Kidney epithelial cell (primary cell): ENCODE measurements at regions not wholly inside any gene's neighbourhood (a gene's known extent, or its start where the extent isn't known, plus 50 kb on each side); places are given as distances from the start of the nearest gene placed in this dataset.

Experiments
- DNase-seq: peaks from one replicate; pipeline ENCODE4 v3.0.0-alpha.2; 2010; ENCODE audit warnings: low read depth
- H3K27me3 ChIP-seq: 2 replicates; pipeline ENCODE4 v1.6.0; 2011; ENCODE audit warnings: low read length; ENCODE audit not compliant: control insufficient read depth, insufficient read depth
- H3K36me3 ChIP-seq: 2 replicates; pipeline ENCODE4 v1.5.1; 2011; ENCODE audit warnings: low read length; ENCODE audit not compliant: control insufficient read depth, insufficient read depth
- H3K4me3 ChIP-seq: 2 replicates; pipeline ENCODE4 v1.5.1; 2011; ENCODE audit warnings: low read depth, mild to moderate bottlenecking, control low read depth, low read length
- TF ChIP-seq, protein P1 (sequence below): IDR thresholded peaks from 2 replicates; pipeline ENCODE4 v1.5.1; 2011; ENCODE audit warnings: mild to moderate bottlenecking, moderate library complexity, low read length, control low read depth, inconsistent platforms; ENCODE audit not compliant: insufficient read depth, poor library complexity, severe bottlenecking

DNA sequence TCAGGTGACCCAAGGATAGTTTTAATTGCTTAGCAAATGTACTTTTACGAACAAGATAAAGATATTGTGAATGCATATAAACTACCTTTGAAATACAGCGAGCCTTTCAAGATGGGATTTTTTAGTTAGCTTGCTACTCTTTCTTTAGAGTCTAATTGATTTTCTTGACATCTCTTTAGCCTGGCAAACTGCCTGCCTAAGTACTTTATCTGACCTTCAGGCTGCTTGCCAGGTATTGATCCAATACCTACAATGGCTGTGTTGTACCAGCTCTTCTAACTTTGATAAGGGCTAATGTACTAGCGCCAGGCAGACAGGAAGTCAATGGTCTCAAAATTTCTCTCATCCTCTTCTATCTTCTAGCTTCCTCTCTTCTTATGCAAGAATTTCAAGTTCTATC, 414.4 kb upstream of the ACVR2A start:
- Histone ChIP-seq H3K36me3 (no peaks in the 10 kb centered on the region), H3K27me3 (no peaks in the 10 kb centered on the region), H3K4me3 (no peak overlapping the region)
- DNase-seq = no peak
- TF ChIP-seq, protein P1, sequence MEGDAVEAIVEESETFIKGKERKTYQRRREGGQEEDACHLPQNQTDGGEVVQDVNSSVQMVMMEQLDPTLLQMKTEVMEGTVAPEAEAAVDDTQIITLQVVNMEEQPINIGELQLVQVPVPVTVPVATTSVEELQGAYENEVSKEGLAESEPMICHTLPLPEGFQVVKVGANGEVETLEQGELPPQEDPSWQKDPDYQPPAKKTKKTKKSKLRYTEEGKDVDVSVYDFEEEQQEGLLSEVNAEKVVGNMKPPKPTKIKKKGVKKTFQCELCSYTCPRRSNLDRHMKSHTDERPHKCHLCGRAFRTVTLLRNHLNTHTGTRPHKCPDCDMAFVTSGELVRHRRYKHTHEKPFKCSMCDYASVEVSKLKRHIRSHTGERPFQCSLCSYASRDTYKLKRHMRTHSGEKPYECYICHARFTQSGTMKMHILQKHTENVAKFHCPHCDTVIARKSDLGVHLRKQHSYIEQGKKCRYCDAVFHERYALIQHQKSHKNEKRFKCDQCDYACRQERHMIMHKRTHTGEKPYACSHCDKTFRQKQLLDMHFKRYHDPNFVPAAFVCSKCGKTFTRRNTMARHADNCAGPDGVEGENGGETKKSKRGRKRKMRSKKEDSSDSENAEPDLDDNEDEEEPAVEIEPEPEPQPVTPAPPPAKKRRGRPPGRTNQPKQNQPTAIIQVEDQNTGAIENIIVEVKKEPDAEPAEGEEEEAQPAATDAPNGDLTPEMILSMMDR = no peak

DNA sequence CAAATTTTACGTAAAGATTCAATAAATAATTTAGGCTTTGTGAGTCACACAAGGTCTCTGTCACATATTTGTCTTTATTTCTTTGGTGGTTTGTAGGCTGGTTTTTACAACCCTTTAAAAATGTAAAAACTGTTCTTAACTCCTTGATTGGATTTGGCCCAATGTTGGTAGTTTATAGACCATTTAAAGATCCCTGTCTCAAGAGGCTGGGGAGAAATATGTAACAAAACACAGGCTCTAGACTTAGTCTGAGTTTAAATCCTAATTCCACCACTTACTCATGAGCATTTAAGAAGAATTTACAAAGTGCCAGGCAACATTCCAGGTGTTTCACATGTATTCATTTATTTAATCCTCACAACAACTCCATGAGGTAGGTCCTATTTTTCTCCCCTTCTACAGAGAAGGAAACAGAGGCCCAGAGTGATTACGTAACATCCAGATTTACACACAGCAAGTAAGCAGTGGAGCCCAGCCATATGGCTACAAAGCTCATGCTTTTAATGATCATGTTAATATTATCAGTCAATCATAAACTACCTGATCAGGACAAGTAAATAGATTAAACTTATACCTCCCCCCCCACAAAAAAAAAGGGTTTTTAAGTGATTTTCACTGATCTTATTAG, 416.6 kb upstream of the ACVR2A start:
- H3K4me3 ChIP-seq = no peak overlapping the region
- no peak for DNase-seq
- TF ChIP-seq, protein P1 = no peak
- H3K27me3 ChIP-seq = no peaks in the 10 kb centered on the region
- H3K36me3 ChIP-seq = no peaks in the 10 kb centered on the region

DNA sequence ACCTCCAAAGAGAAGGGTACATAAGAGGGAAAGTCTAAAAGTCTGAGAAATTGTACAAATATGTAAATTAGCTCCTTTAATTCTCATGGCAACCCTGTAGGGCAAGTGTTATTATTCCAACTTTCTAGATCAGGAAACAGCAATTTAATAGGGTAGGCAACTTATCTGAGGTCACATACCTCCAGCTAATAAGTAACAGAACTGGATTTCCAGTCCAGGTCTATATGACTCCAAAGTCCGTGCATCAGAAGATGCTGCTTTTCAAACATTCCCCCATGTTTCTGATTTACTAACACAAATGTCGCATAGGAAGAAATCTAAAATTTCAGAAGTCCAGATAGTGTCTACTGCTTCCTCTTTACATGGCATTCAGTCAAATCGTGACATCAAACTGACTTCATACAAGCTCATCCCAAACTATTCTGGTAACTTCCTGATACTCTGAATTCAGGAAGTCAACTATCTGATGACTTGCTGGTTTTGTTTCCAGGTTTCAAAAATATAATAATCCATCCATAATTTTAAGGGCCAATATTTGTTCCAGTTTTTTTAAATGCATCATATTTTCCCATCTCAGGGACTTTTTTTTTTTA, 419.3 kb upstream of the ACVR2A start:
- no peak for DNase-seq
- TF ChIP-seq, protein P1 = no peak
- H3K36me3 ChIP-seq = no peaks in the 10 kb centered on the region
- no peak overlapping the region for H3K4me3 ChIP-seq
- H3K27me3 ChIP-seq = no peaks in the 10 kb centered on the region

DNA sequence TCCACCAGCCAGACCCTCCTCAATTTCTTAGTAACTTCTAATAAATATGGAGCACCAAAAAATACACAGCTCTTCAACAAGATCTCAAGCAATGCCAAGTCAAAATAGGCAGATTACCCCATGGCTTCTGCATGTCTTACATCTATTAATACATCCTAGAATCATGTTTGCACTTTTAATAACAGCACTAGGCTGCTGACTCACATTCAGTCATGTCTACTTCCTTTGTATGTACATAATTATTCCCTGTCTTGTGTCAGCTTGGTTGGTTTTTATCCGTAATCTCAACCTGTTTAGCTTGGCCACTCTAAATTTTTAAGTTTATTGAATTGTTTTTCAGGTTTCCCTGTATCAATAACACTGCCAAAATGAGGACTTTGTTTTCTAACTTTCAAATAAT, 420.1 kb upstream of the ACVR2A start:
- Histone ChIP-seq H3K4me3 (no peak overlapping the region), H3K27me3 (no peaks in the 10 kb centered on the region), H3K36me3 (no peaks in the 10 kb centered on the region)
- TF ChIP-seq, protein P1 = no peak
- DNase-seq = no peak

DNA sequence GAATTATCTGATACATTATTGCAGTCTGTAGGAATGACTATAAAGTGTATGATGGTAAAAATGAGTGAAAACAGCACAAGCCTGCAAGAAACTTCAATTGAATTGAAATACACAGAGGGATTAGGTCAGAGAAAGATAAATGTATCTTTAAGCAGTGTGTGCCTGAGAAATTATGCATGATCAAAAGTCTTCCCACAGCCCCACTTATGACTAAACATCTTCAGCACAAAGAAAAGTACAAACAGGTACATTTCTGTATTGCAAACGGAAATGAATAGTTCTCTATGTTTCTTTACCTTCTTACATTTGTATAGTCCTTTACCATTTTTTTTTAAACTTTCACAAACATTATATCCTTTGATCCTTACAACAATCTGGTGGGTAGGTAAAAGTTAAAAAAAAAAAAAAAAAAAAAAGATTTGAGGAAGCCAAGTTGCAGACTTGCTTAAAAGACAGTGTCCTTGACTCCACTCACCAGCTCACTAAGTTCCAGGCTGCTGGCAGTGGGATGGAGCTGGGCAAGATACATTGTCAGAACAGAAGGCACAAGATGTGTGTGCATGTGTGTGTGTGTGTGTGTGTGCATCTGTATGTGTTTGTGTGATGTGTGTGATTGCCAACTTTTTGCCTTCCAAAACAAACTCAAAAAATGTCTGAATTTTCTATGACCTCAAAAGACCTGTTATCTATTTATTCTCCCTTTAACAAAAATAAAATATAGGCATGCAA, 423.7 kb upstream of the ACVR2A start:
- TF ChIP-seq, protein P1 = no peak
- no peak for DNase-seq

More for the DNA sequence above, 423.7 kb upstream of the ACVR2A start:
- H3K36me3 ChIP-seq = no peaks in the 10 kb centered on the region
- no peak overlapping the region for H3K4me3 ChIP-seq
- no peaks in the 10 kb centered on the region for H3K27me3 ChIP-seq
